ENCODE measurements at regions not wholly inside any gene's neighbourhood (a gene's known extent, or its start where the extent isn't known, plus 50 kb on each side); places are given as distances from the start of the nearest gene placed in this dataset.
A peak's percentile ranks its signal among the peaks of the same experiment; 100 is the strongest.

GRCh38 chr7:26584987-26585665 lies 279.3 kb downstream of the SKAP2 start:
- no peaks in the 10 kb centered on the region for H3K79me2 ChIP-seq (replicated peaks; ENCODE audit: insufficient read depth, low read length)
- peak overlapping the region; percentile 20 for H3K27ac ChIP-seq (ENCODE audit: low read length)
- no peaks in the 10 kb centered on the region for H4K20me1 ChIP-seq (ENCODE audit: insufficient read depth)
- no peak overlapping the region for H3K9ac ChIP-seq (ENCODE audit: low read length)
- H3K9me2 ChIP-seq (ENCODE audit: insufficient read depth, low read length) = no peaks in the 10 kb centered on the region
- H3K27me3 ChIP-seq (ENCODE audit: insufficient read depth, low read depth, low read length) = no peaks in the 10 kb centered on the region
- no peaks in the 10 kb centered on the region for H3K36me3 ChIP-seq (ENCODE audit: insufficient read depth, low read length)
- H2AFZ ChIP-seq (ENCODE audit: low read depth, low read length) = no peak overlapping the region
- no peak overlapping the region for H3K4me3 ChIP-seq (ENCODE audit: low read length)
- no peaks in the 10 kb centered on the region for H3K9me3 ChIP-seq (ENCODE audit: low read length)
- TF ChIP-seq MXI1 (conservative IDR thresholded peaks at IDR 0.05; ENCODE audit: poor library complexity, severe bottlenecking) (no peak), SMC3 (conservative IDR thresholded peaks at IDR 0.05; ENCODE audit: poor library complexity) (no peak), POLR2AphosphoS5 (IDR thresholded peaks at IDR 0.05) (no peak), EZH2 (IDR thresholded peaks at IDR 0.05; ENCODE audit: borderline replicate concordance, insufficient read depth, low read length, poor library complexity, severe bottlenecking) (no peak), EP300 (conservative IDR thresholded peaks at IDR 0.05; ENCODE audit: poor library complexity, severe bottlenecking) (no peak)
- TF ChIP-seq, protein P1, sequence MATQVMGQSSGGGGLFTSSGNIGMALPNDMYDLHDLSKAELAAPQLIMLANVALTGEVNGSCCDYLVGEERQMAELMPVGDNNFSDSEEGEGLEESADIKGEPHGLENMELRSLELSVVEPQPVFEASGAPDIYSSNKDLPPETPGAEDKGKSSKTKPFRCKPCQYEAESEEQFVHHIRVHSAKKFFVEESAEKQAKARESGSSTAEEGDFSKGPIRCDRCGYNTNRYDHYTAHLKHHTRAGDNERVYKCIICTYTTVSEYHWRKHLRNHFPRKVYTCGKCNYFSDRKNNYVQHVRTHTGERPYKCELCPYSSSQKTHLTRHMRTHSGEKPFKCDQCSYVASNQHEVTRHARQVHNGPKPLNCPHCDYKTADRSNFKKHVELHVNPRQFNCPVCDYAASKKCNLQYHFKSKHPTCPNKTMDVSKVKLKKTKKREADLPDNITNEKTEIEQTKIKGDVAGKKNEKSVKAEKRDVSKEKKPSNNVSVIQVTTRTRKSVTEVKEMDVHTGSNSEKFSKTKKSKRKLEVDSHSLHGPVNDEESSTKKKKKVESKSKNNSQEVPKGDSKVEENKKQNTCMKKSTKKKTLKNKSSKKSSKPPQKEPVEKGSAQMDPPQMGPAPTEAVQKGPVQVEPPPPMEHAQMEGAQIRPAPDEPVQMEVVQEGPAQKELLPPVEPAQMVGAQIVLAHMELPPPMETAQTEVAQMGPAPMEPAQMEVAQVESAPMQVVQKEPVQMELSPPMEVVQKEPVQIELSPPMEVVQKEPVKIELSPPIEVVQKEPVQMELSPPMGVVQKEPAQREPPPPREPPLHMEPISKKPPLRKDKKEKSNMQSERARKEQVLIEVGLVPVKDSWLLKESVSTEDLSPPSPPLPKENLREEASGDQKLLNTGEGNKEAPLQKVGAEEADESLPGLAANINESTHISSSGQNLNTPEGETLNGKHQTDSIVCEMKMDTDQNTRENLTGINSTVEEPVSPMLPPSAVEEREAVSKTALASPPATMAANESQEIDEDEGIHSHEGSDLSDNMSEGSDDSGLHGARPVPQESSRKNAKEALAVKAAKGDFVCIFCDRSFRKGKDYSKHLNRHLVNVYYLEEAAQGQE (IDR thresholded peaks at IDR 0.05; ENCODE audit: borderline replicate concordance) = no peak
- no peaks in the 10 kb centered on the region for H3F3A ChIP-seq (ENCODE audit: insufficient read depth, low read length, poor library complexity, severe bottlenecking)
- H3K4me2 ChIP-seq (ENCODE audit: low read length) = peak overlapping the region; percentile 5

GRCh38 chr7:26587536-26587935 lies 276.9 kb downstream of the SKAP2 start:
- Histone ChIP-seq H4K20me1 (ENCODE audit: insufficient read depth) (no peaks in the 10 kb centered on the region), H3K9me2 (ENCODE audit: insufficient read depth, low read length) (no peaks in the 10 kb centered on the region), H3K9me3 (ENCODE audit: low read length) (no peaks in the 10 kb centered on the region), H3F3A (ENCODE audit: insufficient read depth, low read length, poor library complexity, severe bottlenecking) (no peaks in the 10 kb centered on the region), H2AFZ (ENCODE audit: low read depth, low read length) (no peak overlapping the region), H3K9ac (ENCODE audit: low read length) (no peak overlapping the region), H3K4me2 (ENCODE audit: low read length) (no peak overlapping the region), H3K27me3 (ENCODE audit: insufficient read depth, low read depth, low read length) (no peaks in the 10 kb centered on the region), H3K4me3 (ENCODE audit: low read length) (no peak overlapping the region), H3K27ac (ENCODE audit: low read length) (no peak overlapping the region), H3K79me2 (replicated peaks; ENCODE audit: insufficient read depth, low read length) (no peaks in the 10 kb centered on the region), H3K36me3 (ENCODE audit: insufficient read depth, low read length) (no peaks in the 10 kb centered on the region)
- TF ChIP-seq SMC3 (conservative IDR thresholded peaks at IDR 0.05; ENCODE audit: poor library complexity) = no peak

- H3K27ac ChIP-seq (ENCODE audit: low read length) = no peak overlapping the region
- H4K20me1 ChIP-seq (ENCODE audit: insufficient read depth) = no peaks in the 10 kb centered on the region
- H3K4me3 ChIP-seq (ENCODE audit: low read length) = no peak overlapping the region
- no peak for TF ChIP-seq EZH2 (IDR thresholded peaks at IDR 0.05; ENCODE audit: borderline replicate concordance, insufficient read depth, low read length, poor library complexity, severe bottlenecking)
- TF ChIP-seq, protein P1 (IDR thresholded peaks at IDR 0.05; ENCODE audit: borderline replicate concordance) = no peak
- no peak for TF ChIP-seq TAF1 (IDR thresholded peaks at IDR 0.05; ENCODE audit: low read depth)
- TF ChIP-seq SMC3 (conservative IDR thresholded peaks at IDR 0.05; ENCODE audit: poor library complexity) = no peak
- TF ChIP-seq MXI1 (conservative IDR thresholded peaks at IDR 0.05; ENCODE audit: poor library complexity, severe bottlenecking) = no peak
- no peak for TF ChIP-seq CTCF (IDR thresholded peaks at IDR 0.05; ENCODE audit: poor library complexity, severe bottlenecking)
- no peak for TF ChIP-seq POLR2AphosphoS5 (IDR thresholded peaks at IDR 0.05)
- TF ChIP-seq EP300 (conservative IDR thresholded peaks at IDR 0.05; ENCODE audit: poor library complexity, severe bottlenecking) = no peak
- TF ChIP-seq RAD21 (conservative IDR thresholded peaks at IDR 0.05) = no peak
- H3K79me2 ChIP-seq (replicated peaks; ENCODE audit: insufficient read depth, low read length) = no peaks in the 10 kb centered on the region
- no peaks in the 10 kb centered on the region for H3K9me2 ChIP-seq (ENCODE audit: insufficient read depth, low read length)
- no peaks in the 10 kb centered on the region for H3K36me3 ChIP-seq (ENCODE audit: insufficient read depth, low read length)
- H3K9me3 ChIP-seq (ENCODE audit: low read length) = no peaks in the 10 kb centered on the region
- H2AFZ ChIP-seq (ENCODE audit: low read depth, low read length) = no peak overlapping the region
- H3F3A ChIP-seq (ENCODE audit: insufficient read depth, low read length, poor library complexity, severe bottlenecking) = no peaks in the 10 kb centered on the region
- no peaks in the 10 kb centered on the region for H3K27me3 ChIP-seq (ENCODE audit: insufficient read depth, low read depth, low read length)
- H3K9ac ChIP-seq (ENCODE audit: low read length) = no peak overlapping the region
- H3K4me2 ChIP-seq (ENCODE audit: low read length) = no peak overlapping the region
These were observed 275.9 kb downstream of the SKAP2 start for GRCh38 chr7:26588511-26588910.

Data from neural cell (in vitro differentiated cells).